HG03354 (cell line): ENCODE measurements at regions not wholly inside any gene's neighbourhood (a gene's known extent, or its start where the extent isn't known, plus 50 kb on each side); places are given as distances from the start of the nearest gene placed in this dataset.

Experiments
- ATAC-seq: cut with Tn5 transposase; IDR thresholded peaks from one replicate; pipeline ENCODE4 v1.9.1; 2021; ENCODE audit warnings: mild to moderate bottlenecking; ENCODE audit not compliant: unreplicated experiment, poor library complexity, severe bottlenecking

DNA sequence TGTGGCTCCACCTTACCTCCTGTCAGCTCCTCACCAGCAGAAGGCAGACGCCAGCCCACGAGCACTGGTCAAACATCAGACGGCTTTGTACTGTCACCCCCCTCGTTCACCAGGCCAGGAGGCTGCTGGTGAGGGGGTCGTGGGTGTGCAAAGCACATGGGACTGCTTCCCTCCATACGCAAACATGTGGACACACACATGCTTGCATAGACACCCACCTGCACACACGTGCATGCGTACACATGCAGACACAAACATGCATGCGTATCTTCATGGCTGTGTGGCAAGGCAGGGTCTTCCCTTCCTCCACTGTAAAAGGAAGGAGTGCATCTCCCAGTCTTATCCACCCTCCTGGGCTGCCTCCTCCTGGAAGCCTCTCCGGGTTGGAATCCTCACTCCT lies 178.5 kb downstream of the OLFM1 start:
- no peak for ATAC-seq

DNA sequence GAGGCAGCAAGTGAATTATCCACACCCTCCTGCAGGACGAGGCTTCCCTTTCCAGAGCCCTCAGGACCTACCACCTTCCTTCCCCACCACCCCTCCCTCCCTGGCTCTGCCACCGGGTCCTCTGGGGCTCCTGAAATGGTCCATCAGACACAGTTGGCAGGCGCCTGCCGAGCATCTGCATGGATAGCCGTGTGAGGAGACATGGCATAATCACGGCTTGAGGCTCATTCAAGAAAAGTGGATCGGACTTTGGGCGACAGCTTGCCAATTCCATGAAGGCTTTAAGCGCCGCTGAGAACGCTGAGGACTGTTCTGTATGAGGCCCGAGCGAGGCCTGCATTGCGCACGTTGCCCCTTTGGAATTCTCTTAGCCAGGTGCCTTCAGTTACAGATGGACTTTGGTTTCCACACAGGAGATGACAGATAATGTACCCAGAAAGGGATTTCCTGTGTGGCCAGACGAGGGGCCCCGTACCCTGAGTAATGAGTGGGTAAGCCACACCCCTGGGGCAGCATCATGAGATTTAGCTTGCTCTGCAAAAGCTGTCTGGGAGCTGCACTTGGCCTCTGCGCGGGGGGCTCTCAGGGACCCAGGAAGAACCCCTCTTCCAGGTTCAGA lies 179.8 kb downstream of the OLFM1 start:
- ATAC-seq, result no peak

DNA sequence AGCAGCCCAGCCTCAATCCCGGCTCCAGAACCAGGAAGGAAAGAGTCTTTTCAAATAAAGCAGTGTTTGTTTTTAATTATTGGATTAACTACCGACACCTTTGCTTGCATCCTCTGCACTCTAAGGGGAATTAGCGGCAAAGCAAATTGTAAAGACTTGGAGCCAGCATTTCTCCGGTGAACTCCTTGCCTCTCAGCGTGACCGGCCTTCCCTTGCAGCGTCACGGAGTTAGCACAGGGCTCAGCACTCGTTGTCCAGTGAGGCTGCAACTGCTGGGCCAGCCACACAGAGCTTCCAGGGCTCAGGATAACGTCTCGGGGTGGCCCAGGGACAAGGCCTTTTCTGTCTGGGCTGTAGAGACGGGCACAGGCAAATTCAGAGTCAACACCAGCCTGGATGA lies 180.6 kb downstream of the OLFM1 start:
- no peak for ATAC-seq

DNA sequence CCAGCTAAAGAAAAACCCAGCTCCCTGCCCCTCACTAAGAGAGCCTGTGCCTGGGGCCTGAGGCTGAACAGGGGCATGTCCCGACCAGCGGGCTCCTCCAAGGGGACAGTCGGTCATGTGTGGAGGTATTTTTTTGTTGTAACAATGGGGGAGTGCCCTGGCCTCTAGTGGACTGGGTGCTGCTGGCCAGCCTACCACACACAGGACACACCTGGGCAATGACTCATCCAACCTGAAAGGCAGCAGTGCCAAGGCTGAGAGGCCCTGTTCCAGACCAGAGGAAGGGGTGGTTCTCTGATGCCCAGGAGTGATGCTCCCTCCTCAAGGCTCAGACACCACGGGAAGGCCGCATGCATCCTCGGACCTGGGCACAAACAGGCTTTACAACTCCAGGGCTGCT lies 181.5 kb downstream of the OLFM1 start:
- no peak for ATAC-seq

DNA sequence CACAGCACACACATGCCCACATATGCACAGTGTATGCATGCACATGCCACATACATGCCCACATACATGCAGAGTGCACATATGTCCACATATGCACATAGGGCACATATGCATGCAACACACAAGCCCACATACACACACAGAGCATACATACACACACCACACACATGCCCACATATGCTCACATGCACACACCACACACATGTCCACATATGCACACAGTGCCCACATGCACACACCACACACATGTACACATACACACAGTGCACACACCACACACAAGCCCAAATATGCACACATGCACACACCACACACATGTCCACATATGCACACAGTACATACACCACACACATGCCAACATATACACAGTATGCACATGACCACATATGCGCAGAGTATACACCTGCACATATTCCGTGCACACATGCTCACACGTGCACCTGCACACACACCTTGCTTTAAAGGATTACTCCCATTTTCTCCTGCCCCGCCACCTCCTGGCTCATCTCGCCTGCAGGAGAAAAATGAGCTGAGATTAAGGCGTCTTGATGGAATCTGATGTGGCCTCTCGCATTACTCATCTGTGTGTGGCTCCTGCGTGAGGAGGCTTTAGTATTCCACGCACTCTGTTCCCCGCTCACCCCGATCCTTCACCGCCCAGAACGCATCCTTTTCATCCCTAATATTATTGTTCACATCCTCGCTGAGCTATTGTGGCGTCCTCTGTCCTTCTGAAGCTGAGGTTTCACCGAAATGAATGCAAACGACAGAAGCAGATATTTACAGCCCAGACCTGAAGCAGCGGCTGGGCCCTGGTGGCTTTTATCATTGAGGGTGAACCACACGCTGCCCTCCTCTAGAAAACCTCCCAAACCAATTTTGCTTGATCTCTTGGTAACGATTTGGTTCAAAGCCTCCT lies 182.7 kb downstream of the OLFM1 start:
- no peak for ATAC-seq

DNA sequence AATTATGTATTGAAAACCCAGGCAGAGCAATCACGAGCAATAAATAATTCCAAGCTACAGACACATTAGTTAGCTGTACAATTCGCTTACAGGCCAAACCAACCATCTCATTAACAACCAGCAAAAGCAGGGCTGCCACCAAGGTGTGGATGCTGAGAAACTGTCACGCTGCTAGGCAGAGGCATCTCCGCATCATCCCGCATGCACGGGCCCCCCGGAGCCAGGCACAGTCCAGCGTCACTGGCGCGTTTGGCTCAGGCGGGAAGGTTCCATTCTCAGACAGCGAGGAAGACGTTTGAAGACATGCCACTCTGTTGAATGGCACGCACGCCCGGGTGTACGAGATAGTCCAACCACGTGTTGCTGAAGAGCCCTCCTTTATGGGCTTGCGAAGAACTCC lies 184.0 kb downstream of the OLFM1 start:
- no peak for ATAC-seq

DNA sequence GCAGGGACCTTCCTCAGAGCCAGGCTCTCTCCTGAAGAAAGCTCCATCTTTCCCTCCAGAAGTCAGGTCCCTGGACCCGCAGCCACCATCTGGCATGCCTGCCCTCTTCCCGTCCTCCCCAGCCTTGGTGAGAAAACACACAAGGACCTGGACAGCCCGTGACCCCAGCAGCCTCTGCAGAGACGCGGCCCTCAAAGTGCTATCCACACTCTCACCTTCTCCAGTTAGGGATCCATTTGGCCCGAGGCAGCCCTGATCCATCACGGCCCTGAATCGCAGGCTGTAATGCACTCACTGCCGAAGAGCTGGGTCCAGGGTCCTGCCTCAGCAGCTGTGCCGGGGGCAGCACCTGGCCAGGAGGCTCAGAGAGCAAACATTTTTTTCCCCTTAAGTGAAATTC lies 185.1 kb downstream of the OLFM1 start:
- ATAC-seq, result no peak

DNA sequence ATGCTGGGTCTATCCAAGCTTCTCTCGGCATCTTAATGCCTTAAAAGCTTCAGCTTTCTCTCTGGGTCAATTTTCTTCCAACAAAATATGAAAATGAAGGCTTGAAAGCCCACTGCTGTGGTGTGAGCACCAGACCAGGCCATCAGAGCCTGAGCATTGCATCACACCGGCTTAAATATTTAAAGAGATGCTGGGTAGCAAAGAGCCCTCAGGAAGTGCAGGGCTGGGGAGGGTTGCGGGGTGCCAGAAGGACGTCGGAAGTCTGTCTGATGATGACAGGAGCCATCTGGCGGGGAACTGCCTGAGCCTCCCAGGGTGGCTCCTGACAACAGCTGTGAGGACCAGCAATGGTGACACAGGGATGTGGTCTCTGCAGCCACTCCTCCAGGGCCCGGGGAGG lies 185.5 kb downstream of the OLFM1 start:
- ATAC-seq, result no peak

DNA sequence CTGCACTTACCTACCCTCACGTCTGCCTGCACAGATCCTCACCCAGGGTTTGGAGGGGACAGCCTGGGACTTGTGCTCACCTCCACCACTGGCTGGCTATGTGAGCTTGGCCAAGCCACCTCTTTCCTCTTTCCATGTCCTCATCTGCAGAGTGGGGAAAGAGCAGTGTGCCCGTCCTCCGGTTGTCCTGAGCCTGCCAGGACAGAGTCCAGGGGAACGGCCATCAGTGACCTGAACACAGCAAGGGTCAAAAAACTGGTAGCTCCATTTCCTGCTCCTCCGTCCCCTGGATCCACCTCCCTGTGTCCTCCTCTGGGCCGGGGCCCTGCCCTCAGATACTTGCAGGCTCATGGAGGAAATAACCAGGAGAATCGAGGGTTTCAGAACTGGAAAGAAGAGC lies 187.7 kb downstream of the OLFM1 start:
- ATAC-seq, result no peak

DNA sequence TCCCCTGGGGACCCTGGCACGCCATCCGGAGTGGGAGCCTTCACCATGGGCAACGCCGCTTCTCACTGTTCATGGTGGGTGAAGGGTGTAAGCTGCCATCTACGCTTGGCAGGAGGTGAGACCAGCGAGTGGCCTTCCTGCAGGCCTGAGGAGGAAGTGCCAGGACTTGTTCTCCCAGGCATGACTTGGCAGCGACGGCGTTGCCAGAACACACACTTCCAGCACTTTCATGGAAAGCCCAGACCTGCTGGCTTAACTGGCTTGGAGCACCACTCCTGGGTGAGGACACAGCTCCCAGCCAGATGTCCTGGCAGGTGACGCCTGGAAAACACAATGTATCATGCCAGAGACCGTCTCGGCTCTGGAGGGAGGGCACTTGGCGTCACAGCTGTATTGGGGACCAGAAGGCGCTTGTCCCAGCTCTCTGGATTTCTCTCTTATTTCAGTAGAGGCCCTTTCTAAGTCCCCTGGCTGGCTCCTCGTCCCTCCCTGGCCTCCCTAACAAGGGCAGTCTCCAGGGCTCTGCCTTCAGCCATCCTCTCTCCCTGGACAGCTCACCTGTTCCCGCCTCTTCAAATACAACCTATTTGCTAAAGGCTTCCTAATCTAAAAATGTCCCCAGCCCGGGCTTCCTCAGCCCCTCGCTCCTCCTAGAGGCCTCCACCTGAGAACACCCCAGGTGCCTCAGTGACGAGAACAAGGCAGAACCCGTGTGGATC lies 188.3 kb downstream of the OLFM1 start:
- no peak for ATAC-seq

DNA sequence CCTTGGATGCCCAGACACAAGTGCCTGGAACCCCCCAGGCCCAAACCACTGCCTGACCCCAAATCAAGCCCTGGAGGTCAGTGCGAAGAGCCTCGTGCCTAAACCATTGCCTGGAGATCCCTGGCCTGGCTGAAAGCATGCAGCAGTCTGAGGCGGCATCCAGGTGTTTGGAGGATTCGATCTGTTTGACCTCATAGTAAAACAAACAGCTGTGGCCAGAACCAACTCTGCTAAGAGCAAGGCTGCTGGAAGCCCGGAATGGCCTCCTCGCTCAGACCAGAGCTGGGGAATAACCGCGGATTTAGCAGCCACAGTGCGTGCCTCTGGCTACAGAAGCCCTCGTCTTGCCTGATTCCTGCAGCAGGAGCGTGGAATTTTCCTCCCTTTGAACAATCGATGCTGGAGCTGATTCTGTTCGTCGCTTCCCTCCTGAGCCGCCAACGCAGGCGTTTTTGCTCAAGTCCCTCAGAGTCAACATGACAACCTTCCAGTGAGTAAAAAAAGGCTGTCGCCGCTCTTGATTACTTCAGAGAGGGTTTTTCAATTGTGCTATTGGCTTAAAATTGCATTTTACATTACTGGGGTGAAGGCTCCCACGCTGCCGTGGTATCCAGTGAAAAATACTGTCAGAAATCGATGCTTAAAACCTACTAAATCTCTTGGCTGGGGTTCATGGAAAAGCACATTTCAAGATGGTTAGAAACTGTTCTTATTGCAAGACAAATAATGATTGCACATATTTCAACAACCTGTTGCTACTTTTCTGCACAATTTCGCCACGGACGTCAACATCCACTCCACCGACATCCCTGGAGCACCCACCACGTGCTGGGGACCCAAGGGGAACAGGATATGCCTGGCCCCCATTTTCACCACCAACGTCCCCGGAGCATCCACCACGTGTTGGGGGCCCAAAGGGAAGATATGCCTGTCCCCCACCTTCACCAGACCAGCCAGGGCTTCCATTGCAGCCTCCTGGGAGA lies 190.0 kb downstream of the OLFM1 start:
- ATAC-seq, result no peak

DNA sequence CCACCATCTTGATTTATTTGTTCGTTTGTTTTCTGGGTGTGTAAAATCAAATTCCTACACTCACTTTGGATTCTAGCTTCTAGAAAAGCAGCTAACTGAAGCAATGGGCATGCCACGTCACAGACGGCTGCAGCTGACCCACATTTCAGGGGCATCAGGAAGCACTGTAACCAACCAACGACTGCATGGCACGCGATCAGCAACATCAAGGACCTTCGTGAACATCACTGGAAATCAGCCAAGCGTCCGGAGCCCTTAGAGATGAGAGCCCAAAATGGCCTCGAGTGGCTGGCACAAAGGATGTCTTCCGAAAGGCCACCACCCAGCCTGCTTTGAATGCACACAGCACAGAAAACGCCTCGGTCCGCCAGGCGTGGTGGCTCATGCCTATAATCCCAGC lies 191.1 kb downstream of the OLFM1 start:
- no peak for ATAC-seq

DNA sequence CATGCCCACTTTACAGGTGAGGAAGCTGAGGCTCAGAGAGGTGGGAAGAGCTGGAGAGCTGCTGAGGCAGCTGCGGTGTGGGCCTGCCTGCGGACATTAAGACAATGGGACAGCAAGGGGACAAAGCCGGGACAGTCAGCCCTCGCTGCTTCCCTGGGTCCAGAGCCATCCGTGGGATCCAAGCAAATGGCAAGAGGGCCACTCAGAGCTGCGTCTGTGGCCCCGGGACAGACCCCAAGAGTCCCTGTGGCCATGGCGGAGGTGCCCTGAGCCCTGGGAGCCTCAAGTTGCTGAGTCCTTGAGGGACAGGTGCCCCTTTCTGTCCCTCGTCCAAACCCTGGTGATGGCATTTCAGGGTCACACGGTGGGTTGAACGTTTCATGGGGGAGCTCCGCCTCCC lies 191.9 kb downstream of the OLFM1 start:
- no peak for ATAC-seq

DNA sequence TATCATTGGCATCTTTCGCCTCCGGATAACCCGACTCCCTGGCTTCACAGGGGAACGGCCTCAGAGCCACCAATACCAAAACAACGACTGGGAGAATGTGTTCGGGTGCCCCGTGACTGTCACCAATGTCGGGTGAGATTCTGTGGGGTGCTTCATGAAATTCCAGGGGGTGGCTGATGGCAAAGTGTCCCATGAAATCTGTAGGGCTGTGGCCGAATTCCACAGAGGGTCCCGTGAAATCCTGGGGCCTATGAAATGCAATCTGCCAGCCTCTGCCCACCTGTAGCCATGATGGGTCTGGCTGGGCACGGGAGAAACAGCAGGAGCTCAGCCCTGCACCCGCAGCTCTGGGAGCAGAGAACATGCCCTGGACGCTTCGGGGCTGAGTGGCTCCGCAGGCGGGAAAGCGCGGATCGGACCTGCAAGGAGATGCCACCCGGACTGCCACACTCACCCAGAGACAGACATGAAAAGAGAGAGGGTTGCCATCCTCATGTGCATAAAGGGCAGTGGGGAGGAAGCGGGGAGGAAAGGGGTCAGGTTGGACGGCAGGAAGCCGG lies 192.4 kb downstream of the OLFM1 start:
- no peak for ATAC-seq

DNA sequence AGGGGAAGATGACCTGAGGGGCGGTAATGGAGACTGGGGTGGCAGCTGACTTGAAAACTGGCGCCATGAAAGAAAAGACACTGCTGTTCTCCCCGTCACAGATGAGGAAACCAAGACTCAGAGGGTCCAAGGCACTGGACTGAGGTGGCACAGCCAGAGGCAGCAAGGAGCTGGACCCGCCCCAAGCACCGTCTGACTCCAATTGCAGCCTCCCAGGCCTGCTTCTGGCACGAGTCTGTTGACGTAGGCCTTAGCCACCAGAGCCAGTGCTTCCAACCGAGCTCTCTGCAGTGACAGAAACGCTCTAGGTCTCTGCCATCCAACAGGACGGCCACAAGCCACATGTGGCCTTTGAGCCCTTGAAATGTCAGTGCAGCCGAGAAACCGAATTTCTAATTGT lies 193.2 kb downstream of the OLFM1 start:
- no peak for ATAC-seq

DNA sequence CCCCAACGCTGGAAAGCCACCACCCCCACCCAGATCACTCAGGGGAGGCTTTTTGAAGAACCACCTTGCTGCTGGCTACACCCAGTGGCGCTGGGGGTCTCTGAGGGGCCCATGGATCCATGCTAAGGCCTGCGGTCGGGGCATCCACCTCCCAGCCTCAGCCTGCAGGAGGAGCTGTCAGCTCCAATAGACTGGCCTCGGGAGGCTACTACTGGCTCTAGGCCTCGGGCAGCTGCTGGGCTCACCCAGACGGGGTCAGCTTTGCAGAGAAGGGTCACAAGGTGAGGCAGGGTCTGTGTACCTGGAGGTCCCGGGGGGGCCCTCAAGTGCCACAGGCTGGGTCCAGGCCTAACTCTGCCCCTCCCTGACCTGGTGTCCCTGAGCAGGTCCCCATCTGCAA lies 193.7 kb downstream of the OLFM1 start:
- no peak for ATAC-seq

DNA sequence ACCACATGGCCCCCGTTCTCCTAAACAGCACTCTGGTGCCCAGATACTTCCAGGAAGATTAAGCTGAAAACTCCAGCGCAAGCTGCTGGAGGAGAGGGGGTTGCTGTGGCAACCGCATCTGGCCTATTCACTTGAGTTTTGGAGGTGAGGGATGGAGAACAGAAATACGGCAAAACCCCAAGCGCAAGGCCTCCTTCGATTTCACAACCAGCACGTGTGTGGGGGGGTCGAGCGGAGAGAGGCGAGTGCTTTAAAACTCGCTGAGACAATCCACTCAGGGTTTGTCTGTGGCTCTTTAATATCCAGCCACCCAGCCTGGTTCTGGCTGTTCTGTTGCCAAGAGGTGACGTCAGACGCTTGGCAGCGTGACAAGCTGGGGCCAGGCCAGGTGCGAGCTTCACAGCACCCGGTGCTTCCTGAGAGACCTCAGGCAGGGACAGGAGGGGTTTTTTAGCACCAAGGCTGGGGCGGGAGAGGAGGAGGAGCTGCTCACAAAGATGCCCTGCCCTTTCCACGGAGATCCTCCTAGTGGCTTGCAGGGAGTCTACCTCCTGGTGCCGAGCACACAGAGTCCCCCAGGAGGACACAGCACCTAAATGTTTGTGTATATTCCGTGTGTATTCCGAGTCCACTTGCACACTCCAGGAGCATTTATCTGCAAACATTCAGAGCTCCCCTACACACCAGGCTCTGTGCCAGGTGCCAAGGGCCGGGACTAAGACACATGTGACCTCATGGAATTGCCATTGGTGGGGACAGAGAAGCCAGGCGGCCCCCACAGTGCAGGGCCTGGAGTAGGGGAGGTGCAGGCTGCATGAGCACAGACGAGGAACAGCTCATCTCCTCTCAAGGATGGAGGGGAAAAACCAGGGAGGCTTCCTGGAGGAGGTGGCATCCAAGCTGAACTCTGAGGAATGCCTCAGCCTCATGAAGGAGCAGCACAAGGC lies 194.6 kb downstream of the OLFM1 start:
- ATAC-seq, result no peak

DNA sequence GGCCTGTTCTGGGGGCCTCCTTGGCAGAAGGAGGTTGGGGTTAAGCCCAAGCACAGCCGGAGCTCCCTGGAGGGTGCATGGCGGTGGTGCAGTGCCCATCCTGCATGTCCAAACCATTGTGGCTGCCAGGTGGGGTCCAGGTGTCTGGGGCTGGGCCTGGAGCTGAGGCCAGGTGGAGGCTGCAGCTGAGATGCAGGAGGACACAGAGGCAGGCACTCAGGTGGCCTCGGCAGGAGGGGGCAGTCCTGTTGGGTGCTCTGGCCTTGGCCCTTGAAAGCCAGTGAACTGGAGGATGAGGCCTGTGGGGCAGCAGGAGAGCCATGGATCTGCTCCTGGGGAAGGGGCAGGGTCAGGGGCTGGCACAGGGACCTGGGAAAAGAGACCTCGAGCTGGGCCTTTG lies 195.3 kb downstream of the OLFM1 start:
- no peak for ATAC-seq
